Psoas muscle (tissue), 7 donors: ENCODE measurements at regions not wholly inside any gene's neighbourhood (a gene's known extent, or its start where the extent isn't known, plus 50 kb on each side); places are given as distances from the start of the nearest gene placed in this dataset.

ENCODE experiments used
- ATAC-seq, 4 donors: fragments of 200-7000 bp; cut with Tn5 transposase; one replicate each; pipeline ENCODE4 v1.9.1; 2020; ENCODE audit warnings: moderate library complexity in 3 of 4, mild to moderate bottlenecking in 2 of 4
- DNase-seq, 2 donors: peaks; one replicate each; pipeline ENCODE4 v3.0.0-alpha.2; 2020
- H3K27ac ChIP-seq: fragments of 200-600 bp; one replicate; pipeline ENCODE4 v1.8.0; 2022
- H3K27me3 ChIP-seq, 3 donors: fragments of 200-600 bp in 1 of 3; one replicate each; pipeline versions ENCODE4 v1.6.1 to v1.8.0; 2013 to 2022; ENCODE audit warnings: low read length in 2 of 3, mild to moderate bottlenecking in 2 of 3, moderate library complexity in 1 of 3; ENCODE audit not compliant: insufficient read depth in 3 of 3
- H3K36me3 ChIP-seq, 2 donors: fragments of 200-600 bp in 1 of 2; one replicate each; pipeline versions ENCODE4 v1.6.1 to v1.8.0; 2013 to 2022; ENCODE audit warnings: low read depth in 1 of 2, mild to moderate bottlenecking in 1 of 2, moderate library complexity in 1 of 2; ENCODE audit not compliant: insufficient read depth in 1 of 2
- H3K4me1 ChIP-seq: fragments of 200-600 bp; one replicate; pipeline ENCODE4 v1.8.0; 2022
- H3K4me3 ChIP-seq: fragments of 200-600 bp; one replicate; pipeline ENCODE4 v1.8.0; 2022; ENCODE audit warnings: mild to moderate bottlenecking
- H3K9me3 ChIP-seq: fragments of 200-600 bp; one replicate; pipeline ENCODE4 v1.8.0; 2022
- WGBS, 3 donors: extraction: QIAGEN DNeasy Blood & Tissue Kit; methylation state at CpG; one replicate each; pipeline versions ENCODE4 v1.1.6 to v1.1.7; 2013; 5-methylcytosine and 5-hydroxymethylcytosine counted together
- intact Hi-C, 2 donors: fragments of 100-400 bp; cut with DNase I; formaldehyde crosslinking; loops; one replicate each; pipeline versions ENCODE4 v1.11.0 to v1.14.2; 2022
- TF ChIP-seq, protein P1 (sequence below): fragments of 200-600 bp; IDR thresholded peaks from one replicate; pipeline ENCODE4 v1.8.0; 2022; ENCODE audit warnings: antibody characterized with exemption
- donor health status: healthy with polysubstance abuse.
- donor health status: DM: no; HTN: no; CAD: no; lungs with moderate emphysema.
- donor health status: Bipolar disorder and iron deficiency.
- donor health status: healthy.
- donor health status: DM: yes; HTN: yes; CAD: no.
- donor health status: DM: no; HTN: no; CAD: no.
- donor health status: DM: yes; HTN: yes; CAD: no.

DNA sequence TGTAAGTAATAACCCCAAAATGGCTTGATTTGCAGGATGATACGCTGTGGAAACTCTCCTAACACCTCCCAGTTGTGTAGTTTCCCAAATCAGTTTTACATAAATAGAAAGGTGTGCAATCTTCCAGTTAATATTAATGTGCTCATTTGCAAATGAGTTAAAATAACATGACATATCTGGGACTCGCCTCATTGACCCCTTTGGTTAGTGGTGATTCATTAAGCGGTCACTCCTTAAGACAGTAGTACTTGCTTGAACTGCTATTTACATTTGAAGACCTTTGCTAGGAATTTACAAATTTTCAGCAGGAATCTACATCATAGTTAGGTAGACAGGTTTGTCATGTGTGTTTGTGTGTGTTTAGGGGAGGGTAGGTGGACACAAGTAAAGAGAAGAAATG is 1367.7 kb upstream of the CELF4 start:
- Histone ChIP-seq H3K9me3 (no peaks in the 10 kb centered on the region), H3K36me3 (no peaks in the 10 kb centered on the region), H3K27me3 (no peaks in the 10 kb centered on the region), H3K4me1 (no peaks in the 10 kb centered on the region), H3K4me3 (no peak overlapping the region), H3K27ac (no peak overlapping the region)
- 91% methylated on average over 3 of the region's 3 CpGs for WGBS, 3 donors
- DNase-seq: no peak
- ATAC-seq: no peak
- intact Hi-C loops: no loop called here
- TF ChIP-seq, protein P1, sequence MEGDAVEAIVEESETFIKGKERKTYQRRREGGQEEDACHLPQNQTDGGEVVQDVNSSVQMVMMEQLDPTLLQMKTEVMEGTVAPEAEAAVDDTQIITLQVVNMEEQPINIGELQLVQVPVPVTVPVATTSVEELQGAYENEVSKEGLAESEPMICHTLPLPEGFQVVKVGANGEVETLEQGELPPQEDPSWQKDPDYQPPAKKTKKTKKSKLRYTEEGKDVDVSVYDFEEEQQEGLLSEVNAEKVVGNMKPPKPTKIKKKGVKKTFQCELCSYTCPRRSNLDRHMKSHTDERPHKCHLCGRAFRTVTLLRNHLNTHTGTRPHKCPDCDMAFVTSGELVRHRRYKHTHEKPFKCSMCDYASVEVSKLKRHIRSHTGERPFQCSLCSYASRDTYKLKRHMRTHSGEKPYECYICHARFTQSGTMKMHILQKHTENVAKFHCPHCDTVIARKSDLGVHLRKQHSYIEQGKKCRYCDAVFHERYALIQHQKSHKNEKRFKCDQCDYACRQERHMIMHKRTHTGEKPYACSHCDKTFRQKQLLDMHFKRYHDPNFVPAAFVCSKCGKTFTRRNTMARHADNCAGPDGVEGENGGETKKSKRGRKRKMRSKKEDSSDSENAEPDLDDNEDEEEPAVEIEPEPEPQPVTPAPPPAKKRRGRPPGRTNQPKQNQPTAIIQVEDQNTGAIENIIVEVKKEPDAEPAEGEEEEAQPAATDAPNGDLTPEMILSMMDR: no peak

DNA sequence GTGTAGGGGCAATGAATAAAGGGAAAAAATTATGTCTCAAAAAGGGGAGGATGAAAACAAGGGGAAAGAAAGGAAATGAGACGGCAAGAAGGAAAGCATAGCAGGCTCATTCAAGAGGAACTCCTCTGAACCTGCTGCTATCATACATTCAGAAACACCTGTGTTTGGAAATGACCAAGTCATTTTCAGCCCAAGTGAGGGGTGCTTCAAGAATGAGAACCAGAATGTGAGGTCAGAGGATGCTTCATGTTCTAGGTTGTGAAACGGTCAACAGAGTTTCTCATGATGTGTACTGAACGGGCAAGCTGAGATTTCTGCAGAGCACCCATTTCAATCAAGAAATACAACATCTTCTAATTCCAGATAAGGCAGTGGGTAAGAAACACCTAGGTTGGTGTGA is 1367.2 kb upstream of the CELF4 start:
- WGBS, 3 donors: 87 to 94% (median 92%) methylated on average over 3 of the region's 3 CpGs
- no peaks in the 10 kb centered on the region for H3K9me3 ChIP-seq
- TF ChIP-seq, protein P1: no peak
- no peak overlapping the region for H3K27ac ChIP-seq
- ATAC-seq (no peak), DNase-seq (no peak)
- H3K27me3 ChIP-seq: no peaks in the 10 kb centered on the region
- intact Hi-C loops: no loop called here
- H3K36me3 ChIP-seq: no peaks in the 10 kb centered on the region
- H3K4me3 ChIP-seq: no peak overlapping the region
- H3K4me1 ChIP-seq: no peaks in the 10 kb centered on the region

GRCh38 chr18:38931754-38932050 is 1366.1 kb upstream of the CELF4 start:
- intact Hi-C loops: no loop called here
- no peaks in the 10 kb centered on the region for H3K27me3 ChIP-seq
- no peaks in the 10 kb centered on the region for H3K9me3 ChIP-seq
- H3K4me1 ChIP-seq: no peaks in the 10 kb centered on the region
- 86 to 93% (median 92%) methylated on average over 3 of the region's 3 CpGs for WGBS, 3 donors
- TF ChIP-seq, protein P1: no peak
- H3K27ac ChIP-seq: no peak overlapping the region
- H3K36me3 ChIP-seq: no peaks in the 10 kb centered on the region
- no peak overlapping the region for H3K4me3 ChIP-seq
- ATAC-seq (no peak), DNase-seq (no peak)

GRCh38 chr18:38930881-38931753 is 1365.5 kb upstream of the CELF4 start:
- ATAC-seq: no peak
- Histone ChIP-seq H3K4me3 (no peak overlapping the region), H3K27ac (no peak overlapping the region), H3K4me1 (no peaks in the 10 kb centered on the region), H3K9me3 (no peaks in the 10 kb centered on the region), H3K36me3 (no peaks in the 10 kb centered on the region), H3K27me3 (no peaks in the 10 kb centered on the region)
- TF ChIP-seq, protein P1: no peak
- 21 to 25% (median 22%) methylated on average over 3 of the region's 3 CpGs for WGBS, 3 donors
- DNase-seq: no peak
- intact Hi-C loops: no loop called here

DNA sequence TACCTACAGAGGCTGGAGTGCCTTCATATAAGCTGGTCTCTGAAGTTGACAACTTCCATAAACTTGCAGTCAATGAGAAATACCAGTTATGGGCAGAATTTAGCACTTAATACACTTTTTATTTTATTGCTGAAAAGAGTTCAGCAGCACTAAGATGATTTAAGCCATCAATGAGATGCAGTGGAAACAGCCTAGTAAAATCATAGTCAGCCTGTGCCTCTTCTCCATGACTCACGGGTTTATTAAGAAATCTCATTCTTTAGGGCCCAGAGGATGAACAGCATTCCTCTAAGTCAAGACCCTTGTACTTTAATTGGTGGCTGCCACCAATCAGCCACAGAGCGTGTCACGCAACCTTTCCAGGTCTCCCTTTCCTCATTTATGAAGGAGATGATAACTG is 1357.9 kb upstream of the CELF4 start:
- H3K4me3 ChIP-seq: no peak overlapping the region
- intact Hi-C loops: no loop called here
- no peaks in the 10 kb centered on the region for H3K9me3 ChIP-seq
- H3K36me3 ChIP-seq: no peaks in the 10 kb centered on the region
- ATAC-seq: no peak
- no peaks in the 10 kb centered on the region for H3K4me1 ChIP-seq
- TF ChIP-seq, protein P1: no peak
- no peaks in the 10 kb centered on the region for H3K27me3 ChIP-seq
- DNase-seq: no peak
- WGBS, 3 donors: 84 to 89% (median 86%) methylated on average over 3 of the region's 3 CpGs
- H3K27ac ChIP-seq: no peak overlapping the region
